Endothelial cell of umbilical vein (primary cell): ENCODE measurements at regions not wholly inside any gene's neighbourhood (a gene's known extent, or its start where the extent isn't known, plus 50 kb on each side); places are given as distances from the start of the nearest gene placed in this dataset.

Experiments used
- BruUV-seq: library from RNA; stranded (reverse); fragments of 400-500 nt; replicated peaks from 2 replicates; lab custom pipeline; 2021; lab: Mats Ljungman, UMichigan
- CTCF ChIA-PET: fragments of 300-600, 350-600 bp; sonication (Branson Sonifier 250); formaldehyde crosslinking; loops from one replicate; lab custom pipeline; 2021; ENCODE audit warnings: antibody characterized with exemption, inconsistent platforms; lab: Charles Lee
- POLR2A ChIA-PET: fragments of 300-600, 350-600 bp; sonication (Branson Sonifier 250); formaldehyde crosslinking; loops from one replicate; lab custom pipeline; 2021; ENCODE audit warnings: antibody characterized with exemption, inconsistent platforms; lab: Charles Lee
- DNase-seq: peaks from one replicate; pipeline ENCODE4 v3.0.0-alpha.2; 2011; ENCODE audit warnings: low read depth, low spot score
- FAIRE-seq: peaks from 2 replicates; lab custom pipeline; 2011; peaks lifted over from hg19 to GRCh38; lab: Jason Lieb, UNC
- H2AFZ ChIP-seq: 2 replicates; pipeline ENCODE4 v1.6.0; 2012; ENCODE audit warnings: low read depth, low read length, control low read depth, inconsistent platforms
- H3K27ac ChIP-seq: 2 replicates; pipeline ENCODE4 v1.5.1; 2011; ENCODE audit warnings: low read depth, mild to moderate bottlenecking, control low read depth, low read length, moderate library complexity; ENCODE audit not compliant: insufficient read depth
- H3K27me3 ChIP-seq, 2 experiments: 2 replicates each; pipeline versions ENCODE4 v1.6.0 to v1.6.1; 2011; ENCODE audit warnings: low read length in 2 of 2, mixed read lengths in 1 of 2; ENCODE audit not compliant: control insufficient read depth in 2 of 2, insufficient read depth in 2 of 2
- H3K36me3 ChIP-seq, 2 experiments: 2 replicates in 1 of 2; 3 replicates in 1 of 2; pipeline ENCODE4 v1.5.1; 2011; ENCODE audit warnings: low read length in 2 of 2, mild to moderate bottlenecking in 1 of 2, moderate library complexity in 1 of 2; ENCODE audit not compliant: control insufficient read depth in 2 of 2, insufficient read depth in 2 of 2; ENCODE audit errors: extremely low read depth in 1 of 2
- H3K4me1 ChIP-seq: 3 replicates; pipeline ENCODE4 v1.5.1; 2011; ENCODE audit warnings: mild to moderate bottlenecking, low read length; ENCODE audit not compliant: control insufficient read depth, insufficient read depth; ENCODE audit errors: extremely low read depth
- H3K4me2 ChIP-seq: 2 replicates; pipeline ENCODE4 v1.6.1; 2011; ENCODE audit warnings: low read length, control low read depth, mixed read lengths; ENCODE audit not compliant: insufficient read depth
- H3K4me3 ChIP-seq, 3 experiments: fragments of 200-600 bp in 1 of 3; sonication (generic), shearing (Covaris generic) in 1 of 3; replicated peaks in 1 of 3; 2 replicates each; pipeline ENCODE4 v1.5.1; 2011 to 2016; ENCODE audit warnings: control low read depth in 3 of 3, low read length in 3 of 3, mild to moderate bottlenecking in 2 of 3, inconsistent platforms in 1 of 3, low read depth in 1 of 3, moderate library complexity in 1 of 3; ENCODE audit not compliant: insufficient read depth in 1 of 3
- H3K79me2 ChIP-seq: 2 replicates; pipeline ENCODE4 v1.6.0; 2012; ENCODE audit warnings: low read length, inconsistent platforms; ENCODE audit not compliant: control insufficient read depth, insufficient read depth
- H3K9ac ChIP-seq: replicated peaks from 2 replicates; pipeline ENCODE3; 2011; ENCODE audit warnings: low read length, control low read depth; ENCODE audit not compliant: insufficient read depth; ENCODE audit errors: extremely low read depth
- H3K9me1 ChIP-seq: replicated peaks from 3 replicates; pipeline ENCODE4 v1.6.0; 2011; ENCODE audit warnings: mild to moderate bottlenecking, low read length; ENCODE audit not compliant: control insufficient read depth, insufficient read depth; ENCODE audit errors: extremely low read depth
- H3K9me3 ChIP-seq: replicated peaks from 2 replicates; pipeline ENCODE4 v1.5.1; 2012; ENCODE audit warnings: low read length, inconsistent platforms; ENCODE audit not compliant: control insufficient read depth, insufficient read depth
- H4K20me1 ChIP-seq: replicated peaks from 2 replicates; pipeline ENCODE3; 2011; ENCODE audit warnings: mild to moderate bottlenecking, low read length; ENCODE audit not compliant: control insufficient read depth, insufficient read depth; ENCODE audit errors: extremely low read depth
- EZH2 ChIP-seq: IDR thresholded peaks from 2 replicates; pipeline ENCODE4 v1.6.1; 2012; ENCODE audit warnings: borderline replicate concordance, low read depth, mild to moderate bottlenecking, moderate library complexity, low read length, inconsistent platforms; ENCODE audit not compliant: severe bottlenecking
- FOS ChIP-seq: IDR thresholded peaks from 2 replicates; pipeline ENCODE4 v1.6.1; 2011; ENCODE audit warnings: mild to moderate bottlenecking, low read length, moderate library complexity, borderline replicate concordance; ENCODE audit not compliant: insufficient read depth
- GATA2 ChIP-seq: IDR thresholded peaks from 2 replicates; pipeline ENCODE4 v1.7.0; 2011; ENCODE audit warnings: low read depth, mild to moderate bottlenecking, moderate library complexity, mixed read lengths, low read length; ENCODE audit not compliant: insufficient read length, insufficient read depth
- JUN ChIP-seq: IDR thresholded peaks from 2 replicates; pipeline ENCODE4 v1.6.1; 2011; ENCODE audit warnings: borderline replicate concordance, low read depth; ENCODE audit not compliant: insufficient read length, insufficient read depth
- MAX ChIP-seq: IDR thresholded peaks from 2 replicates; pipeline ENCODE4 v1.6.1; 2011; ENCODE audit not compliant: insufficient read depth, insufficient read length
- dilution Hi-C: fragments of 300-500 bp; cut with MboI; formaldehyde crosslinking; loops from one replicate; pipeline ENCODE4 v1.15.0; 2019; ENCODE audit warnings: low sequenced_read_pairs; ENCODE audit not compliant: extremely low pct_ligation_motif_present
- intact Hi-C: fragments of 100-400 bp; cut with micrococcal nuclease; formaldehyde crosslinking; loops from one replicate; pipeline ENCODE4 v1.10.0; 2022

GRCh38 chr18:77469131-77469530 lies 219.5 kb downstream of the GALR1 start:
- Histone ChIP-seq H3K4me2 (no peak overlapping the region), H3K9ac (no peak overlapping the region), H3K4me3 (no peak overlapping the region), H2AFZ (no peak overlapping the region), H3K9me1 (no peaks in the 10 kb centered on the region), H3K27ac (no peak overlapping the region), H4K20me1 (no peaks in the 10 kb centered on the region), H3K9me3 (peaks cover 5% of the 10 kb centered on the region), H3K79me2 (no peaks in the 10 kb centered on the region), H3K36me3 (no peaks in the 10 kb centered on the region), H3K27me3 (no peaks in the 10 kb centered on the region), H3K4me1 (no peaks in the 10 kb centered on the region)
- intact Hi-C loops, result no loop called here
- no peak for DNase-seq
- no peak for TF ChIP-seq EZH2
- POLR2A ChIA-PET, result no interaction called here
- no TSS peak for BruUV-seq
- FAIRE-seq, result no peak
- CTCF ChIA-PET, result no interaction called here
- dilution Hi-C loops, result no loop called here

GRCh38 chr18:77470569-77471413 lies 221.1 kb downstream of the GALR1 start:
- Histone ChIP-seq H3K9me1 (no peaks in the 10 kb centered on the region), H3K79me2 (no peaks in the 10 kb centered on the region), H3K9ac (no peak overlapping the region), H3K27me3 (no peaks in the 10 kb centered on the region), H3K9me3 (peaks cover 8% of the 10 kb centered on the region), H3K36me3 (no peaks in the 10 kb centered on the region), H3K27ac (no peak overlapping the region), H3K4me2 (no peak overlapping the region), H4K20me1 (no peaks in the 10 kb centered on the region), H2AFZ (no peak overlapping the region), H3K4me1 (no peaks in the 10 kb centered on the region), H3K4me3 (no peak overlapping the region)
- dilution Hi-C loops, result no loop called here
- no peak for FAIRE-seq
- BruUV-seq, result no TSS peak
- intact Hi-C loops, result no loop called here
- TF ChIP-seq FOS, result no peak
- TF ChIP-seq MAX, result no peak
- no peak for TF ChIP-seq GATA2
- TF ChIP-seq JUN, result no peak
- ChIA-PET CTCF (no interaction called here), POLR2A (no interaction called here)
- no peak for DNase-seq
